ENCODE measurements at regions not wholly inside any gene's neighbourhood (a gene's known extent, or its start where the extent isn't known, plus 50 kb on each side); places are given as distances from the start of the nearest gene placed in this dataset.

DNA sequence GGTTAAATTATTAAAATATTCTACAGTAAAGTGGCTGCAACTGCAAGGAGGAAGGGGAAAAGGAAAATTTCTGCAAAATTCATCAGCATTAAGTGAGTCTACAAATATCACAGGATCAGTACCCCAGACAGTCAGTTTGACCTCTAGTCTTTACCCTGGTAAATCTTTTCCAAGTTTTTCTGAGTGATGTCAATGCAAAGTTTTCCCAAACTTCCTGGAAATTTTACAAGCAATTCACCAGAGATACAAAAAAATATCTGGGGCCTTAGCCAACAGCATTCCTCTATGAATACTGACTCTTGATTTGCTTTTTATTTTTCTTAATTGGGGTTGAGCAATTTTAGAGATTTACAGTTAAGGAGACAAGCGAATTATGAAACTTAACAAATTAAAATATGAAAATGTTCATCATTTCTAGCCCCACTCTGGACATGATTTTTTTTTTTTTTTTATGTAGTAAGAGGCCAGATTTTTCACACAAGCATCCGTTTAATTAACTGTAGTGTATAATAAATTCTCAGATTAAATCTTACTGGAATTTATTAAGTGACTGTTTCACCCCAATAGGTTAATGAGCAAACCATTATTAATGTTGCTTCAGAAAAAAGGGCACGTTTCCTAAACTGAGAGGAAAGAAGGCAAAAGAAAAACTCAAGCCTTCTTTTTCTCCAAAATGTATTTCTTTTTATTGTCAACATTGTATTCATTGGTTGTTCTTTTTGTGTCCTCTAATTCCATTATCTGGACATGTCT is 539.5 kb upstream of the FZD8 start:
- TF ChIP-seq POLR2A (IDR thresholded peaks at IDR 0.05) (no peak), CTCF (IDR thresholded peaks at IDR 0.05) (no peak)
